UCSD-AML1 (cell line): ENCODE measurements at regions not wholly inside any gene's neighbourhood (a gene's known extent, or its start where the extent isn't known, plus 50 kb on each side); places are given as distances from the start of the nearest gene placed in this dataset.

Experiments used
- DNase-seq: peaks from one replicate; lab custom pipeline; 2025; ENCODE audit not compliant: unreplicated experiment; lab: John Stamatoyannopoulos, UW

DNA sequence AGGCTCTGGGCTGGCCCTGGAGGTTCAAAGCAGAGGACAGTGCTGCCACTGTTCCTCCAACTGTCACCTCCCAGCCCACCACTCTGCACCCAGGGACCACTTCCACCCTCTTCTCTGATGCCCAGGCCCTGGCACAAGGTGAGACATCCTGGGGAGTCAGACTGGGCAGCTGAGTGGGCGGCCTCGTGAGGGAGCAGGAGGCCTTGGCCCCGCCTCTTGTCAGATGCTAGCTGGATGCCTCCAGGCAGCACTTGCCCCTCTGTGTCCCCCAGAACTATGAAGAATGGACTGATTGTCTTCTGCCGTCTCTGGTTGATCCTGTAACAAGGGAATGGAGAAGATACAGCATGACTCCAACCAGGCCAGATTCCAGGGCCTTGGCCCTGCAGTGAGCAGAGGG, 191.0 kb upstream of the LINGO1 start:
- no peak for DNase-seq

DNA sequence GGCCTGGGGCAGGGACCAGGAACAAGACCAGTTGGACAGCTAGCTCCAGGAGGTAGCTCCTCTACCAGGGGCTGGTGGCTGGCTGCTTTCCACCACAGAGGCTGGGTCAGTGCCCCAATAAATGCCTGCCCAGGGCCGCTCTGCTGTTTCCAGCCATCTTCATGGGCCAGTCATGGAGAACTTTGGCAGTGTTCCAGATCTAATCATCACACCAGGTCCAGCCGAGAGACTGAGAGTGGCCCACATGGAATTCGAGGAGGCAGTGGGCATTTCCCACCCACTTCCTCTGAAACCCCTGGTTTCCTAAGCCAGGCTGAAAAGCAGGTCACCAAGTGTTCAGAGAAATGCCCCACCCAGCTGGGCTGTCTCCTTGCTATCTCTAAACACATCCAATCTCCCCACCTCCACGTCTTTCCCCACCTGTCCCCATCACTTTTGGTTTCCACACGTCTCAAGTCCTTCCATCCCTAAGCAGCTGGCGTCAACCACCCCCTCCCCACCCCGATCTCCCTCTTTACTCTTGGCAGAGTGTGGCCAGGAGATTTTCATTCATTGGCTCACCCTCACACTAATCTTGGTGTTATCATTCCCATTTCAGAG, 190.0 kb upstream of the LINGO1 start:
- no peak for DNase-seq

GRCh38 chr15:77821959-77822256, 189.2 kb upstream of the LINGO1 start:
- DNase-seq: no peak

DNA sequence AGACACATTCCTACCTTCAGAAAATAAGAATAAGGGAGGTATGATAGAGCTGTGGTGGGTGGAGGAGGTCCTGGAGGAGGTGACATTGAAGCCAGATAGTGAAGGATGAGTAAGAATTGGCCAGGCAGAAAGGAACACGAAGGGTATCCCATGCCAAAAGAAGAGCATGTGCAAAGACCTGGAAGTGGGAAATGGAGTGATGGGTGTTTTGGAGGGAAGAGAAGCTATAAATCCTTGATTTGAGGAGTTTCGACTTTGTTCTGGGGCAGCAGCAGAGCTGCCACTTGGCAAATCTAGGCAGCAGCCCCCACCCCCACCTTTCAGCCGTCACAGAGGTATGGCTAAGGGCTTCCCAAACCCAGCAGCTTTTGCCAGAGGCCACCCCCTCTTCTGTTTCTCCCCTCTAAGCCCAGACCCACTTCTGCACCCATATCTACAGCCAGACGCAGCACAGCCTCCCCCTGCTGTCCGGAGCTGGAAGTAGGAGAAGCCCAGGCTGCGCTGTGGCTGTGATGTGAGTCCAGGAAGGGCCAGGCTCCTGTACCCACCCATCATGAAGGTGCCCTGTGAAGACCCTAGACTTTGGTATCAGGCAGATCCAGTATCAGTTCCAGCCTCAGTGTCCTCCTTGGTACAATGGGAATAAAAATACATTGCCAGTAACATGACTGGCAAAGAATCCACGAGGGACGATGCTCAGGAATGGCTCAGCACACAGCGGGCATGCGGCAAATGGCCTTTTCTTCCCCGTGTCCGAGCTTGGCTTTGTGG, 188.7 kb upstream of the LINGO1 start:
- DNase-seq: peak; percentile 59

DNA sequence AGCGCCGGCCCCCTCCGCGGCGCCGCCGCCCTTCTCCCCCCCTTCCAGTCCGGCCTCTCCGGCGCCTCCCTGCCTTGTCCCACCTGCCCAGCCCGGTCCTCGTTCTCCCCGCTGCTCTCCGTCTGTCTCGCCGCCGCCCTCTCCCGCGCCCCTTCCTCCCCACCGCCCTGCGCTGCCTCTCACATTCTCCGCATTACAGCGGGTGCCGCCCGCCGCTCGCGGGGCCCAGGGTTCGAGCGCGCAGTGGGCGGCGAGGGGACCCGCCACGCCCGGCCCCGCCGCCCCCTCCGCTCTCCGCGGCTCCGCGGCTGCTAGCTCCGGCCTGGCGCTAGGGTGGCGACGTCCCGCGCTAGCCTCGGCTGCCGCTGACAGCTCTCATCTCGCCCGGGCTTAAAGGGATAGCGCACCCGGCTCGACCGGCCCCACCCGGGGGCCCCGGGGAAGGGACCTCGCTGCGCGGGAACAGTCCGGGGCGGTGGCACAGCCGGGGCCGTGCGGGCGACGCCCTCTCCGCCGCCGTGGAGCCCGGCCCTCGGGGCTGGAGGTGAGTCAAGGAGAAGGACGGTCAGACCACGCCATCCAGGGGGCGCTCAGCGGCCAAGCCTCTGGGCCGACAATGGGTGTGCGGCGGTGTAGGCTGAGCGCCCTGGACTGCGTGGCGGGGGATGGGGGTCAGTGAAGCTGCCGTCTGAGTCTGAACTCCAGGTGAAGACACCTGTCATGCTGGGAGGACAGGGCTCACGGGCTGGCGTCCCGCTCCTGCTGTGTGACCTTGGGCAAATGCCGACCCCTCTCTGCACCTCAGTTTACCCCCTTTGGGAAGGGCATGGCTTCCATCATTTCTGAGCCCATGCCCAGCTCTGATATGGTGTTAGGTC, 187.4 kb upstream of the LINGO1 start:
- DNase-seq: no peak

DNA sequence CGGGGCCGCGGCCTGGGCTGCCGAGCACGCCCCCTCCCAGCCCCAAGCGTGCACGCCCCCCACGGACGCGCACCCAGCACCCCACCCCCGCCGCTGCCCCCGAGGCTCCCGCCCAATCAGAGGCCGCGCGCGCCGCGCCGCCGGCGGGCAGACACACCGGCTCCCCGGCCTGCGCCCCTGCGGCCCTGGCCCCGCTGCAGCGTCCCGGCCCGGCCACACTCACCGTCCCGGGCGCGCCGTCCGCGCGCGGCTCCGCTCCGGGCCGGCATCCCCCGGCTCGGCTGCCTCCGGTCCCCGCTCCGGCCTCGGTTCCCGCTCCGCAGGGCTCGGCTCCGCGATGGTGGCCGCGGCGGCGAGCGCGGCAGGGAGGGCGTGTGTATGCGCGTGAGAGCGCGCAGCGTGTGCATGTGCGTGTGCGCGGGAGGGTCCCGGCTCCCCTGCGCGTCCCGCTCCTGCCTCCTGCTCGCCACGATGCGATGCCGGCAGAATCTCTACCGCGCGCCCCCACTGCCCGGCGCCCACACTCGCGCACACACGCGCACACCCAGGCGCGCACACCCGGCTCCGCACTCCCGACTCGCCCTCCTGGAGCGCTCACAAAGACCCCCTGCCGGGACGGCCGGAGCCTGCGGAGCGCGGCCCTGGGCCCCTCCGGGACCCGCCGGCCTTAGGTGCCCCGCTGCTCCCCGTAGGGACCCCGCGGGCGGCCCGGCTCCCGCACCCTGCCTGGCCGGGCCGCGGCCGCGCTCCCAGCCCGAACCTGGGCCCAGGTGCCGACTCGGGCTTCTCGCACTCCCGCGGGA, 186.5 kb upstream of the LINGO1 start:
- DNase-seq: no peak

DNA sequence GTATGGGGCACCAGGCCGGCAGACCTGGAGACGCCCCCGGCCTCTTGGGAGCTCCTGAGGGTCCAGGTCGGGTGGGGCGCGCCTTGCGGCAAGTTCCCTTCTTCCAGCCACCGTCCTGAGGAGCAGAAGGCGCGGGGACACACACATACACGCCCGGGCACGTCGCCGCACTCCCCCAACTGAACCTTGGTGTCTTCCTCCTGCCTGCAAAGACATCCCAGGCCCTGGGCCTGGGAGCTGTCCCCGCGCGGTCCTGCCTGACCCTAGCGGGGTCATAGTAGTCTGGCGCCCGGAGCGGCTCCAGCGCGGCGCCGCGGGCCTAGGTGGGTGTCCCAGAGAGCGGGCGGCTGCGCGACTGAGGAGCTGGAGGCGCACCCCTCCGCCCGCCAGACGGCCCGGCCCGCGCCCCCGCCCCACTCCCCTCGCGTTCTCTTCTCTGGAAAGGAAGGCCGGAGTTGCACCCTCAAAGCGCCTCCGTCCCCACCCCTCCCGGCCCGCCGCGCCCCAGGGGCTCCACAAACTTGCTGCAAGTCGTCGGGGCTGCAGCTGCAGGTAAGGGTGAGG, 185.9 kb upstream of the LINGO1 start:
- DNase-seq: no peak

GRCh38 chr15:77817434-77817833, 184.7 kb upstream of the LINGO1 start:
- DNase-seq: no peak

DNA sequence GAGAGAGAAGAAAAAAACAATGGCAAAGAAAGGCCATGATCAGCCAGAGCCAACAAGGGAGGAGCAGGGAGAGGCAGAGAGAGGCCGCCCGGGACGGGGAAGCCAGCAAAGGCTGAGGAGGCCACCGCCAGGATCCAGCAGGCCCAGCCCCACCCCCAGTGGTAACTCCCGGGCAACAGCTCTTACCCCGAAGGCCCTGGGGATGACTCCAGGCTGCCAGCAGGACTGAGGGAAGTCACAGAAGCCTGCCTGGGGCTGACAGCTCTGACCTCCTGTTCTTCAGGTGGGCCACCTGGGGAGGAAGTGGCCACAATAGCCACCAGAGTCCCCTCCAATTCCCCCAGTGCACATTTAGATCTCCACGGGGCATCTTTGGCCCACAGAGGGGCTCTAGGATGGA, 184.3 kb upstream of the LINGO1 start:
- no peak for DNase-seq

DNA sequence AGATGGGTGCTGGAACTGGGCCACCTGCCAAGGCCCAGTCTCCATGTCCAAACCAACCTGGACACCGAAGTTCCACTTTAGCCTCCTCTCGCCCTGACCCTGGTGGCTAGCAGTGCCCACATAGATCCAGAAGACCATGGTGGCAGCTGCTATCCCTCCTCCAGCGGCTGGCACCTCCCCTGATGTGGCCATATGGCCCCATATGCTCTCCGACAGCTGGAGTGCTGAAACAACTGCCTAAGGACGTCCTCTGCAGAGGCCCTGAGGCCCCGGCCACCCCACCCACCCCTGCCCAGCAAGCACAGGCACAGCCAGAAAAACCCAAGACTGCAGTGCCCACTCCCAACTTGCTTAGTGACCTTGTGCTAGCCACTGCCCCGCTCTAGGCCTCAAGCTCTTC, 182.3 kb upstream of the LINGO1 start:
- DNase-seq: no peak

DNA sequence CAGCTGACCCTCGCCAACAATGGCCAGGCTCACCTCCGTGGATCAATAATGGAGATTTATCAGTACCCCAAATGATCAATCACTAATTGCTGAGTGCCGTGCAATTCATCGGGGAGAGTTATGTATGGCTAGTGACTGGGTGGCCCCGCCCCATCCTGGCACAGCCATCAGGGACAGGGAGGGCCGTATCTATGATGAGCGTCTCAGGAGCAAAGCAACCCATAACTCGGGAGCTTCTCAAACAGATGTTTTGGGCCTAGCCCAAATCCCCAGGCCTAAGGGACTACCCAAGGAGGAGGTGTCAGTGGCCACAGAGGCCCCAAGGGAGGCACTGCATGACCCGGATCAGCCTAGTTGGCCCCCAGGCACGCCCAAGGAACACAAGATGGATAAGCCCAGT, 180.0 kb upstream of the LINGO1 start:
- DNase-seq: no peak

DNA sequence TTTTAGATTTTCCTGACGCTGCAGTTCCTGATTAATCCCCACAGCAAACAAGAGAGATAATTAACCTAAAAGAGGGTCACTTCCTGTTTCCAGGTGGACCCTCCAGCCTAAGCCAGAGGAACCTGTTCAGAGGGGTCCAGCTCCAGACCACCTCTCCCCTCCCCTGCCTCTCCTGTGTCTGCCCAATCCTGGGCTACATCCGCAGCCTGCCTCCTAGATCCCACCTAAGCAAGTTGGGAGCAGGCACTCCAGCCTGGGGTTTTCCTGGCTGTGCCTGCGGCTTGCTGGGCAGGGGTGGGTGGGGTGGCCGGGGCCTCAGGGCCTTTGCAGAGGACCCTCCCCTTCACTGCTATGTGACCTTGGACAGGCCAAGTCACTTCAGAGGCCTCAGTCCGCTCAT, 178.6 kb upstream of the LINGO1 start:
- DNase-seq: no peak

DNA sequence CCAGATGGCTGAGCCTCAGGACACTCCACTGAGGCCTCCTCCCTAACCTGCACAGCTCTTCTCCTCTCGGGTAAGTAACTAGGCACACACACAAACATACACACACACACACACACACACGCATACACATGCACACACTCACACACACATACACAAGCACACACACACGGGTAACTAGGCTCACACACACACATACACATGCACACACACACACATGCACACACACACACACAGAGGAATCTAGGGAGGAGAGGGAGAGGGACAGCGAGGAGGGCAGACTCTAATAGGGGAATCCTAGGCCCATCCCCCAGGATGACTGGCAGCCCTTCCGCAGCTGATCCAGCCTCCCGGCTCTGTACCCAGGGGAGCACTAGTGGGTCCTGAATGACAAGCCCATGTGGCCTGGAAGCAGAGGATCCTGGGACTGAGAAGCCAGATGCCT, 177.4 kb upstream of the LINGO1 start:
- no peak for DNase-seq

- no peak for DNase-seq
These were observed 176.0 kb upstream of the LINGO1 start for GRCh38 chr15:77808581-77809177.

GRCh38 chr15:77808075-77808474, 175.4 kb upstream of the LINGO1 start:
- DNase-seq: no peak

- DNase-seq: no peak
These were observed 174.9 kb upstream of the LINGO1 start for GRCh38 chr15:77807611-77808010.

DNA sequence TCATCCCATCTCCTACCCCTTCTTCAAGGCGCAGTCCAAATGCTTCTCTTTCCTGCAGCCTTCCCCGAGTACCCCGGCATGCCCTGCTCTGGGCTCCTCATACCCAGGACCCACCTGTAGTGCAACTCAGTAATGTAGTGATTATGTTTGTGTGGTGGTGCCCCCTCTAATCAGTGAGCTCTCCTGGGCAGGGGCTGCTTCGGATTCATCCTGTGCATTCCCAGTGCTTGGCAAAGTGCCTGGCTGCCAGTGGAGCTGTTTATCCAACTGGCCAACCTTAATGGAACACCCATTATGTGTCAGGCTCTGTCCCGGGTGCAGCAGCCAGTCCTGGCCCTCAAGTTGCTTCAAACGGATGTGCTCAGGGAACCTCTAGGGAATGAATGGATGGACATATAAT, 174.4 kb upstream of the LINGO1 start:
- DNase-seq: no peak

DNA sequence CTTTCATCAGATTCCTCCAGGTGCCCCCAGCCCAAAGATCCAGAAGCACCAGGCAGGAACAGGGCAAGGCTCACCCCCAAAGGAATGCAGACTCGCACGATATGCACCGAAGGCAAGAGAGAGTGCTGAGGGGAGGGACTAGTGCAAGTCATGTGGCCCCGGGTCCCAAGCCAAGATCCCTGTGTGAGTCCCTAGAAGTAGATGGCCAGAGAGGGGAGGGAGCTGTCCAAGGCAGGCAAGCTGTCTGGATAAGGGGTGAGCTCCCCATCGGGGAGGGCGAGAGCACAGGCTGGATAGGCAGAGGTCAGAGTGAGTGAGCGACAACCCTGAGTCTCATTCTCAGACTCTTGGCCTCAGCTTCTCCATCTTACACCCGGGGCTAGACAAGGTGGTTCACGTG, 171.5 kb upstream of the LINGO1 start:
- DNase-seq: no peak

GRCh38 chr15:77803487-77803886, 170.8 kb upstream of the LINGO1 start:
- no peak for DNase-seq

- DNase-seq: no peak
These were observed 167.6 kb upstream of the LINGO1 start for GRCh38 chr15:77800305-77800704.

- DNase-seq: no peak
These were observed 166.1 kb upstream of the LINGO1 start for GRCh38 chr15:77798847-77799246.
